HG02943 (cell line): ENCODE measurements at regions not wholly inside any gene's neighbourhood (a gene's known extent, or its start where the extent isn't known, plus 50 kb on each side); places are given as distances from the start of the nearest gene placed in this dataset.

Source experiments
- ATAC-seq: cut with Tn5 transposase; IDR thresholded peaks from one replicate; pipeline ENCODE4 v1.9.1; 2021; ENCODE audit warnings: mild to moderate bottlenecking, low read depth, moderate library complexity; ENCODE audit not compliant: unreplicated experiment

DNA sequence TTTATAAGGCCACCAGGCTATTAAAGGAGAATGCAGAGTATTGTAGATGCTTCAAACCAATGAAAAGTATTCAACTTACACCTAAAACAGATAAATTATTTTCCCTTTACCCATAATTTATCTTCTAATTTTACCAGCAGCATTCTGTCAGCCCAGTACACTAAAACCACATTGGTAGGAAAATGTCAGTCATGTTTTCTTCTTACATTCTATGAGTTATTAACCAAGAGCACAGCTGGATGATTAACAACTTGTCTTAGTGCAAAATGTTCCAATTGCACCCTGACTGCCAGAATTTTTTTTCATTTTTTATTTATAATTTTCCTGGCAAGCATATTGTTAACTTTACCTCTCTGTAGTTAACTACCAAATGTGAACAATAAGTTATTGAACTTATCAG is 79.0 kb upstream of the WDR75 start:
- ATAC-seq = no peak

DNA sequence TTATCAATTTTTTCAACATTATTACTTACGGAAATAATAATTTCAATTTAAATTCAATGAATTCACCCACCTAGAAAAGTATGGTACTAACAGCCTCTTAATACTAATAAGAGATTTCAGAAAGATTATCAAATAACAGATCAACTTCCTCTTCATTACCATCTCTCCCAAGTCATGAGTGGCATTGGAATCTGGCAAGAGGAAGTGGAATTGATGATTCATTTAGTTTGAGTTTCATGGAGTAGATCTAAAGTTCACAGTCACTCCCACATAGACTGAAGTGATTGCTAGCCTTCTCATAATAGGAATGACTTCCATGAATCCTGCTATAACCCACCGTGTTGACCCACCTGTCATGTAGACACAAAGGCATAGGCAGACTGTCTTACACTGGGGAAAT is 77.7 kb upstream of the WDR75 start:
- ATAC-seq = no peak

DNA sequence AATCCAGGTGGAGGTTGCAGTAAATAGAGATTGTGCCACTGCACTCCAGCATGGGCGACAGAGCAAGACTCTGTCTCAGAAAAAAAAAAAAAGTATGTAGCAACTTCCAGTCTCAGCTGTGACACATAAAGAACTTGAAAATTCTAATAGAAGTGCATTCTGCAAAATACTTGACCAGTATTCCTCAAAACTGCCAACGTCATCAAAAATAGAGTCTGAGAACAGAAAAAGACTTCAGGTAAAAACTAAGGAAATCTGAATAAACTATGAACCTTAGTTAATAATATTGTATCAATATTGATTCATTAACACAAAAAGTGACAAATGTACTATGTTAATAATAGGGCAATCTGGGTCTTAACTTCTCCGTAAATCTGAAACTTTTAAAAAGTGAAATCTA is 76.7 kb upstream of the WDR75 start:
- ATAC-seq = no peak

DNA sequence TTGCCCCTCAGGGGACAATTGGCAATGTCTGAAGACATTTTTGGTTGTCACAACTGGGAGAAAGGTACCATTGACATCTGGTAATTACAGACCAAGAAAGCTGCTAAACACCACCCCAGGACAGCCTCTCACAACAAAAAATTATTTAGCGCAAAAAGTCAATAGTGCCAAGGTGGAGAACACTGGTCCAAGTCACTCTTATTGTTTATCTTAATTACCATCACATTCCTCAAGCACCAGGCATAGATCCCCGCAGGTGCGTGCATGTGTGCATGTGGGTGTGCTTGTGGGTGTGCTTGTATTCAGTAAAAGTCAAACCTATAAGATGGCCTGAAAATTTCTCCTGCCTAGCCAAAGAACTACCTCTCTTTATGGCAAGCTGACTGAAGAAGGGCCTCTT is 74.9 kb upstream of the WDR75 start:
- no peak for ATAC-seq

DNA sequence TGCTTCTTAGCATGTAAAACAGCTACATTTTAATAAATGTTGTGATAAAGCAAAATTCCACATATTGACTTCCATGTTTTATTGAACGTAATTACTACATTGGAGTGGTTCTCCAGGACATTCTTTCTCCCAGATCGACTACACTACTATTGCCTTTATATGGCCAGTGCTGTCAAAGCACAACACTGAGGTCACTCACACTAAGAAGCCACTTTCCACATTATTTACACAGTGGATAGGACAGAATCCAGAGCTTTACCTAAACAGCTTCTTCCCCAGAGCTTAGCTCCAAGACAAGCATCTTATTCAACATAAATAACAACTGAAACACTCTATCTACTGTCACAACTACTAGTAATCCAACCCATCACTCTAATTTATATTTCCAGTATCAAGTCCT is 73.9 kb upstream of the WDR75 start:
- no peak for ATAC-seq

DNA sequence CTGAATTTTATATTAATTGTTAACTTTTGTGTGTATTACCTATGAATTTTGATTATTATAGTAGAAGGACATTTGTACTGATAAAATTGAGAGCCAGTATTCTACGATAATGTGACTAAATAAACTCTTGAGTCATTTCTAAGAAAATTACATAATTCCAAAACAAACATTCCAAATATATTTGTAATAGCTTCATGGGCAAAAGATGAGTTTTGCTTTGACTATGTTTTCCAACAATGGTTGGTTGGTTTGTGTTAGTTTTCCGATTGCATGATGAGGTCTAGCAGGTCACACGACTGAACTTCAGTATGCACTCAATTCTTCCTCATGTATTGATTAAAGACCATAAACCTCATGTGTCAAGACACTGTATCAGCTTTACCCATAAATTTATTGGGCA is 71.7 kb upstream of the WDR75 start:
- no peak for ATAC-seq

DNA sequence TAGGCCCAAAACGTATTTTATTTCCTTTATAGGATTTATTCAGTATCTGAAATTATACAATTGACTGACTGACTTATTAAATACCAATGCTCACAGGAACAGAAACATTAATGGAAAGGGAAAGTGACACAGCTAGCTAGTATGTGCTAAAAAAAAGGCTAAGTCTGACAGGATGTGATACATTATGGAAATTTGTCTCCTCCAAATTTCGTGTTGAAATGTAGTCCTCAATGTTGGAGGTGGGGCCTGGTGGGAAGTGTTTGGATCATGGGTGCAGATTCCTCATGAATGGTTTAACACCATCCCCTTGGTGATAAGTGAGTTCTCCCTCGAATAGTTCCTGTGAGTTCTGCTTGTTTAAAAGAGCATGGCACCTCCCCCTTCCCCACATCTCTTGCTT is 70.6 kb upstream of the WDR75 start:
- no peak for ATAC-seq

DNA sequence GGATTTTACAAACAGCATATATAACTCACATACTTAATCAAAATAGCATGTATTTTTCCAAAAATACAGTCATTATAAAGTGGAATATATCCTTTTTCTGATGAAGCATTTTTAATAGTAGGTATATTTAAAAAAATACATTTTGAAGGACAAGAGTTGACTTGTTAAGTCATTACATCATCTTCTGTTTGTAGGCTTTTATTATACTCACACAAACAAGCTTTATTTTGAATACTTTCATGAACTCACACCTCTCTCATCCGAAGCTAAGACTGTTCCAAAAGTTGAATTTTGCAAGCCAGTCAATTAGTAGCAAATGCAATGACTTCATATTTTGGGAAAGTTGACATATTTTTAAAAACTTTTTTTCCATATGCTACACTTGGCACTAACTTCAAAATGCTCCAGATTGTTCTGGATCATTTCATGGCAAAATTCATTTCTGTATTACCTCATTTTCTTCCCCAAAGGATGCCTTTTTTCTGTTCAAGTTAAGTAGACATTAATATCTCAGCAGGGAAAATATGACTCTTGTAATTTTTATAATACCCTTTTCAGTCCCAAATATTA is 68.5 kb upstream of the WDR75 start:
- ATAC-seq = no peak

DNA sequence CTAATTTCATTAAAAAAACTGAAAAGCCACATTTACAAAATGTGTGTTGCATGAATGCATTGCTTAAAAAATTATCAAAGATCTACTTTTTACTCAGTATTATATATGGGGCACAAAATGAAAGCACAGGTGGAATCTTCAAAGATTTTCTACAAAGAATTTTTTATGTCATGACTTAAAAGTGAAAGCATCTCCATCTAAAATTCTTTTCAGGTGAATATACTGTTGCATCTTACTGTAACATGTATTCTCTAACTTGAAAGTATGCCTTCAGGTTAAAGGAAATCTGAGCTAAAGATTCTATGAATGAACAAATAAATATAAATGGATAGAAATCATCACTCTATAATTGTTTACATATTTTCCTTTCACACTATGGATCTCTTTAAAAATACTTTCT is 66.8 kb upstream of the WDR75 start:
- ATAC-seq = no peak

DNA sequence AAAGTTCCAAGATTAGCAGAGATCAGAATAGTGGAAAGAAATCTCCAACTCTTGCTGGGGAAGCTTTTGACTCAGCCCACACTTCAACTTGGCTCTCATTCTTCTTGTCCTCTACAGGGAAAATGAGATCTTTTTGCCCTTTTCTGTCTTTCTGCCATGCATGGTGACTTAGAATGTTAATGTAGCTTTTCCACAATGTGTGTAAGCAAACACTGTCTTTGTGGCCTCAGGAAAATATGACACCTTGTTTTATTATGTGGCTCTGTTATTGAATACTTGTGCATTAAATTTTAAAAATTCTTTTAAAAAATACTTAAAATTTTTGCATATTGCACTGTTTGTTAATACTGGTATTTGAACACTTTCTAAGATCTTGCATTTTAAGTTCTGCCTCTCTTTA is 65.4 kb upstream of the WDR75 start:
- ATAC-seq = no peak

DNA sequence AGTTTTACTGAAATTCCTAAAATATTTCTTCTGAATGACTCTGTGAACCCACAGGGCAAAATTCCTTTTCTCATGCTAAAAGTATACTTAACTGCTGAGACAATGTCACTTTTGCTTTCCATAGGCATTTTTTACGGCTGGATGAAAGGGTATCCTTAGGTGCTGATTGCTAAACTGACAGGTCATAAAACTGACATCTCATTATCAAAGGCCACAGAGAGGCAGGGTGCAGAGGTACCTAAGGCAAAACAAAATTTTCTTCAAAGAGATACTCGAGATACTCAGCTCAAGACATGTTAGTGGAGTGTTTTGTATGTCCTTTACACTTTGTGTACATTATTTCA is 62.0 kb upstream of the WDR75 start:
- ATAC-seq = no peak

DNA sequence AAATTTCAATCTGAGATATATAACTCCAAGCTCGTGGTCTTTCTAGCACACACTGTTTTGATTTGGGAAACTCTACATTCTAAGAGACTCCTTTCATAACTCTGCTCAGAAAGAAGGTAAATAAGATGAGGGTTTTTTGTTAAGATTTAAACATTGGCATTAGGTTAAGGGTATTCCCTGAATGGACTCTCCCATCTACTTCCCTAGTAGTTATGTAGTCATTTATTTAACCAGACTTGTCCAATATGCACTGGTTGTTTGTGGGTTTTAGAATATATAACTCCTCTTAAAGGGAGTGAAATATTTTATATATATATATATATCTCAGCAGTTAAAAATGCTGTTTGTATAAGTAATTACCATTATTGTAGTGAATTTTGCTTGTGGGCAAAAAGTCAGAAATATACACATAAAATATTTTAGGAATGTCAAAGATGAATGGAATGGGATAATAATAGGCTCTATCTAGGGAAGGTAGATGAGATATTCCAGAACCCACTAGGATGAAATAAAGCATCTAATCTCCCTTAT is 61.5 kb upstream of the WDR75 start:
- no peak for ATAC-seq

DNA sequence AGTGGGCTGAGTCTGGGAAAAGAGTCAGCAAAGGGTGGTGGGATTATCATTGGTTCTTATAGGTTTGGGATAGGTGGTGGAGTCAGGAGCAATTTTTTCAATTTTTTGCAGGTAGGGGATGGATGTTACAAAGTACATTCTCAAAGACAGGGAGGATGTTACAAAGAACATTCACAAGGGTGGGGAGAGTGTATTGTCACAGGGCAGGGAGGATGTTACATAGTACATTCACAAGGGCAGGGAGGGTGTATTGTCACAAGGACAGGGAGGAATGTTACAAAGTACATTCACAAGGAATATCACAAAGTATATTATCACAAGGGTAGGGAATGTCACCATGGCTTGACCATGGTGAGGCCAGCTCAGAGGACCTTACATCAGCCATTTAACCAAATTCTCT is 58.6 kb upstream of the WDR75 start:
- ATAC-seq = no peak

DNA sequence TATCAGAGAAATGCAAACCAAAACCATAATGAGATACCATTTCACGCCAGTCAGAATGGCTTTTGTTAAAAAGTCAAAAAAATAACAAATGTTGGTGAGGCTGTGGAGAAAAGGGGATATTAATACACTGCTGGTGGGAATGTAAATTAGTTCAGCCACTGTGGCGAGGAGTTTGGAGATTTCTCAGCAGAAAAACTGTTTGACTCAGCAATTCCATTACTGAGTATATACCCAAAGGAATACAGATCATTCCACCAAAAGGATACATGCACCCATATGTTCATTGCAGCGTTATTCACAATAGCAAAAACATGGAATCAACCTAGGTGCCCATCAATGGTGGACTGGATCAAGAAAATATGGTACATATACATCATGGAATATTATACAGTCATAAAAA is 54.5 kb upstream of the WDR75 start:
- ATAC-seq = no peak

DNA sequence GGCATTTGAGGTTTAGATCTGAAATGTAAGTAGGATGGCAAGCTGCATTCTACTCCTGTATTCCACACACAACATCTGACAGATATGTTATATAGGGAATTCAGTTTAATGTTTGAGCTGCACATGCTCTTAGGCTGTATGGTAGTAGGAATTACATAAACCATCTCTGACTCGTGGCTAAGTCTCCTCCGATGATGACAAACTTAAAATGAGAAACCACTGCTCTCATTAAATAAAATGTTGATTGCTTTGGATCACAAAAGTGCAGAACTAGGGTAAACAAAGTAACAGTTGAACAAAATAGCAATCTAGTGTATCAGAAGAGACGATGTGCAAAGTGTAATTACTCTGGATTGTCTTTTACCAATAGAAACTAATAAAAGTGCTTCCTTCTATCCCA is 50.1 kb upstream of the WDR75 start:
- ATAC-seq = no peak
